ENCODE measurements at regions not wholly inside any gene's neighbourhood (a gene's known extent, or its start where the extent isn't known, plus 50 kb on each side); places are given as distances from the start of the nearest gene placed in this dataset.
A peak's percentile ranks its signal among the peaks of the same experiment; 100 is the strongest.

DNA sequence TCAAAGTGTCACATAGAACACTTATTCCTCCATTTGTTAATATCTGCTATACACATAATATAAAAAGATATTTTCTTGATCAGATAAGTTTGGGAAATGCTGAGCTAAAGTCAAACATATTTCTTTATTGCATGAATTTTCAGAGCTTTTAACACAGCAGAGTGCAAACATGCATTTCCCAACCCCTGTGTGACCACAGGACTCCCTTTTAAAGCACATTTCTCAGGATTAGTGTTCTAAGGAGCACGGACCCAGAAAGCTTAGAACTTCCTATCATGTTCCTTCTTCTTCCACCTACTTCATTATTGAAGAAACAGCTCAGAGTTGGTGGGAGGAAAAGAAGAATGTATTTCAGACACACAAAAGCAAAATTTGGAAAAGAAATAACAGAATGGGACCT lies 109.1 kb upstream of the CDC42BPA start:
- H3K4me3 ChIP-seq (ENCODE audit: low read depth in 2 of 2, low read length in 2 of 2), result no peak overlapping the region
- BruUV-seq (replicated peaks), result no TSS peak
- peaks cover 35% of the 10 kb centered on the region for H3K4me1 ChIP-seq (ENCODE audit: control insufficient read depth, insufficient read depth, low read length)
- ATAC-seq, result no peak
- no peak for DNase-seq (ENCODE audit: low read depth, low spot score)
- H3K27me3 ChIP-seq (ENCODE audit: control insufficient read depth, insufficient read depth, low read length), result no peaks in the 10 kb centered on the region
- in situ Hi-C loops (cut with HindIII; ENCODE audit: low pct_unique_long_range_greater_than_20kb, low sequenced_read_pairs), result no loop called here
- CTCF ChIA-PET, result no interaction called here
- no peaks in the 10 kb centered on the region for H3K9me3 ChIP-seq (ENCODE audit: control insufficient read depth, insufficient read depth, low read depth, low read length)
- intact Hi-C loops (cut with micrococcal nuclease; ENCODE audit: unreplicated experiment), result no loop called here
- TF ChIP-seq TCF7L2 (IDR thresholded peaks at IDR 0.05; ENCODE audit: low read depth, low read length), result no peak
- no peak for TF ChIP-seq SIN3A (IDR thresholded peaks at IDR 0.05; ENCODE audit: borderline replicate concordance, insufficient read depth, low read depth, low read length)
- TF ChIP-seq, protein P1, sequence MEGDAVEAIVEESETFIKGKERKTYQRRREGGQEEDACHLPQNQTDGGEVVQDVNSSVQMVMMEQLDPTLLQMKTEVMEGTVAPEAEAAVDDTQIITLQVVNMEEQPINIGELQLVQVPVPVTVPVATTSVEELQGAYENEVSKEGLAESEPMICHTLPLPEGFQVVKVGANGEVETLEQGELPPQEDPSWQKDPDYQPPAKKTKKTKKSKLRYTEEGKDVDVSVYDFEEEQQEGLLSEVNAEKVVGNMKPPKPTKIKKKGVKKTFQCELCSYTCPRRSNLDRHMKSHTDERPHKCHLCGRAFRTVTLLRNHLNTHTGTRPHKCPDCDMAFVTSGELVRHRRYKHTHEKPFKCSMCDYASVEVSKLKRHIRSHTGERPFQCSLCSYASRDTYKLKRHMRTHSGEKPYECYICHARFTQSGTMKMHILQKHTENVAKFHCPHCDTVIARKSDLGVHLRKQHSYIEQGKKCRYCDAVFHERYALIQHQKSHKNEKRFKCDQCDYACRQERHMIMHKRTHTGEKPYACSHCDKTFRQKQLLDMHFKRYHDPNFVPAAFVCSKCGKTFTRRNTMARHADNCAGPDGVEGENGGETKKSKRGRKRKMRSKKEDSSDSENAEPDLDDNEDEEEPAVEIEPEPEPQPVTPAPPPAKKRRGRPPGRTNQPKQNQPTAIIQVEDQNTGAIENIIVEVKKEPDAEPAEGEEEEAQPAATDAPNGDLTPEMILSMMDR (IDR thresholded peaks at IDR 0.05), result no peak
- no peak for TF ChIP-seq POLR2AphosphoS5 (IDR thresholded peaks at IDR 0.05; ENCODE audit: low read depth, low read length)
- no peak for TF ChIP-seq REST (IDR thresholded peaks at IDR 0.05; ENCODE audit: insufficient read depth in 1 of 2, low read depth in 2 of 2, low read length in 1 of 2)
- H3K27ac ChIP-seq (ENCODE audit: low read length), result peak overlapping the region; percentile 67
- POLR2A ChIA-PET, result no interaction called here
- H3K36me3 ChIP-seq (ENCODE audit: control insufficient read depth, insufficient read depth, low read length), result no peaks in the 10 kb centered on the region; the same call in 1 of the 2 replicates

DNA sequence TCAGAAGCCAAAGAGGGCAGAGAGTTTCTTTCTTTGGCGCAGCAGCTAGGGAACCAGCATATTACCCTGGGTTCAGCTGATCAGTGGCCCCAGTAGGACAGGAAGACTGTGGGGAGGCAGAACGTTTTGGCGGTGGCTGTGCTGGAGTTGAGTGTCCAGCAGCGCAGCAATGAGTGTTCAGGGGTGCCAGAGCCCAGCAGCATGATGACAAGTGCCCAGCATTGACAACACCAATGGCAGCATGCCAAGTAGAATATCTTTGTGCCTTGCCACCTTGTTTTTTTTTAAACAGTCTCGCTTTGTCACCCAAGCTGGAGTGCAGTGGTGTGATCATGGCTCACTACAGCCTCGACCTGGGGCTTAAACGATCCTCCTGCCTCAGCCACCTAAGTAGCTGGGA lies 106.7 kb upstream of the CDC42BPA start:
- in situ Hi-C loops (cut with HindIII; ENCODE audit: low pct_unique_long_range_greater_than_20kb, low sequenced_read_pairs) (no loop called here), intact Hi-C loops (cut with micrococcal nuclease; ENCODE audit: unreplicated experiment) (no loop called here)
- no peak overlapping the region for H3K27ac ChIP-seq (ENCODE audit: low read length)
- H3K4me1 ChIP-seq (ENCODE audit: control insufficient read depth, insufficient read depth, low read length), result peaks cover 29% of the 10 kb centered on the region
- no peak overlapping the region for H3K4me3 ChIP-seq (ENCODE audit: low read depth in 2 of 2, low read length in 2 of 2)
- no TSS peak for BruUV-seq (replicated peaks)
- H3K36me3 ChIP-seq (ENCODE audit: control insufficient read depth, insufficient read depth, low read length), result no peaks in the 10 kb centered on the region; the same call in 1 of the 2 replicates
- DNase-seq (ENCODE audit: low read depth, low spot score) (no peak), ATAC-seq (no peak)
- POLR2A ChIA-PET, result no interaction called here
- TF ChIP-seq POLR2AphosphoS5 (IDR thresholded peaks at IDR 0.05; ENCODE audit: low read depth, low read length) (no peak), TCF7L2 (IDR thresholded peaks at IDR 0.05; ENCODE audit: low read depth, low read length) (no peak), REST (IDR thresholded peaks at IDR 0.05; ENCODE audit: insufficient read depth in 1 of 2, low read depth in 2 of 2, low read length in 1 of 2) (no peak), SIN3A (IDR thresholded peaks at IDR 0.05; ENCODE audit: borderline replicate concordance, insufficient read depth, low read depth, low read length) (no peak)
- TF ChIP-seq, protein P1 (IDR thresholded peaks at IDR 0.05), result no peak
- H3K9me3 ChIP-seq (ENCODE audit: control insufficient read depth, insufficient read depth, low read depth, low read length), result no peaks in the 10 kb centered on the region
- H3K27me3 ChIP-seq (ENCODE audit: control insufficient read depth, insufficient read depth, low read length), result no peaks in the 10 kb centered on the region
- CTCF ChIA-PET, result interaction anchor here (0.6 kb wide), 1 partner anchor 646 kb away, joined by 3 read pairs; no protein-coding TSS in a partner anchor
